Mesenteric fat pad (tissue), 1 donor: ENCODE measurements at regions not wholly inside any gene's neighbourhood (a gene's known extent, or its start where the extent isn't known, plus 50 kb on each side); places are given as distances from the start of the nearest gene placed in this dataset.
"Not testable (repeated sequence)": the region's sequence is repeated elsewhere in the genome, so short reads cannot be mapped to it uniquely, and the experiment has no call there.

Experiments used
- DNase-seq: peaks from one replicate; pipeline ENCODE4 v3.0.0-alpha.2; 2020; ENCODE audit warnings: low spot score
- donor health status: DM: yes; HTN: yes; CAD: no.

GRCh38 chrX:74251006-74251930 lies 52.7 kb upstream of the ZCCHC13 start:
- DNase-seq: no peak

DNA sequence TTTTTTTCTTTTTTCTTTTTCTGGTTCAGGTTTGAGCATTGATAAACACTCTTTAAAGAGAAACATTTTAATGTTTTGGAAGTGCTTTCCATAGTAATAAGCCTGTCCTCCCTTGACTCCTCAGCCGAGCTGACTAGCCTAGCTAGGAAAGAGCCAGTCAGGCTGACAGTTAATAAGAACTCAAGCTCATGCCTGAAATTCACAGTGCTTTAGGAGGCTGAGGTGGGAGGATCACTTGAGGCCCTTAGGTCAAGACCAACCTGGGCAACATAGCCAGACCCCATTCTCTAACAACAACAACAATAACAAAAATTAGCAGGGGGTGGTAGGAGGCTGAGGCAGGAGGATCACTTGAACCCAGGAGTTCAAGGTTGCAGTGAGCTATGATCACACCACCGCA lies 53.4 kb upstream of the ZCCHC13 start:
- no peak for DNase-seq

GRCh38 chrX:74249963-74250362 lies 54.0 kb upstream of the ZCCHC13 start:
- no peak for DNase-seq

DNA sequence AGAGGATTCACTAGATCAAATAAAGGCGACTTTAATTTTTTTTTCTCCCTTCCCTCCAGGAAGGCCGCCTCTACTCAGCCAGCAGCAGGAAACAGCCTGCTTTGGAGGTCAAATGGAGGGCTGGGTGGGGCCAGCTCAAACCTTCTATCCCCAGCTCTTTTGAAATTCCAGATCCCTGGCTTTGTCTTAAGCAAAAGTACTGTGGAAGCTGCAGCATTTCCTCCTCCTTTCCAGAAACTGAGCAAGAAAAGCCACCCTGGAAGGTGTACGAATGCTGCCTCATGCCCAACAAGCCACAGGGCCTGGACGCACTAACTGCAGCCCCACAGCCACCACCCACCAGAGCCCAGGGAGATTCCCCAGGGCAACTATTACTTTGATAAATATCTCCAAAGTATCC lies 55.1 kb upstream of the ZCCHC13 start:
- no peak for DNase-seq

DNA sequence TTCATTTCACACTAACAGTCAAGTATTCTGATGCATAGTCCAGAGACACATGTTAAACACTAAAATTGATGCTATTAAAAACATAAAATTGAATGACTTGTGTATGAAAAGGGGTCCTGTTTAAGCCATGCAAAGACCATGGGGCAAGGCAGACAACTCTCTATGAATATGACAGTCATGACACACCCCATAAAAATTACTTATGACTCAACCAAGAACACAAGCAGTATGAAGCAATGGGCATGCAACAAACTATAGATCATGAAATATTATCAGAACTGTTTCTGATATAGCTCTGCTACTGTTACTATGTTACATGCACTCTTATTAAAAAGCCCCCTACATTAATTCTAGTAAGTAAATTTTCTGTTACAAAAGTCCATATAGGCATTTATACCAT lies 57.5 kb upstream of the ZCCHC13 start:
- DNase-seq: no peak

- no peak for DNase-seq
Measured at GRCh38 chrX:74242484-74243138, 61.4 kb upstream of the ZCCHC13 start.

DNA sequence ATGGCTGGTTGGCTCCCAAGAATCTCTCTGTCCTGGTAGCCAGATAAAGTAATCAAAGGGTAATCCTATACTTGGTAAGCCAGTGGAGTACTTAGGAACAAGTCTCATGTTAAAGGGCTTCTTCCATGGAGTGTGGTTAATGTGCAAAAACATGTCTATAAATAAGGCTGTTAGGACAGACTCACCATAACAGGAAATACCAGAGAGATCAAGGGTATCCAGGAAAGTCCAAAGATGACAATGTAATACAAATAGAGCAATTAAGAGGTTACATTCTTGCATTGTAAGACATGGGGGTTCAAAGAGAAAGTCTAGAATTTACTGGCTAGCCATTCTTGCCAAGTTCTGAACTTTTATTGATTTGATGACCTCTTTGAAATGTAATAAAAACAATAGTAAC lies 61.9 kb upstream of the ZCCHC13 start:
- no peak for DNase-seq

DNA sequence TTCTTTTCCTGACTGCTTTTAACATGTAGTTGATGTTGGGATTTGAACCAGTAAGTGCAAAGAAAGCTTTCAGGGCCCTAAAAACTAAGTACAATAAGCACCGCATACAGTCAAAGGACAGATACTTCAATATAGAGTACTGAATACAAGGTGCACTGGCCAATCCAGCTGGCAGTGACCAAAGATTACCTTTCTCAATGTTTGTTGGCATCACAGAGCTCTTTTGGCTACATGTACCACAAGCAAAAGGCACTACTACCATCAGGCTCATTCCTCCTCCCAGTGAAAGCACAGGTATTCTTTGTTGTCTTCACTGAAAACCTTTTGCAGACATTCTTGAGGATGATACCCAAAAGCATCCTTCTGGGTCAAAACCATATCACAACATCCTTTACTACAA lies 65.2 kb upstream of the ZCCHC13 start:
- no peak for DNase-seq

DNA sequence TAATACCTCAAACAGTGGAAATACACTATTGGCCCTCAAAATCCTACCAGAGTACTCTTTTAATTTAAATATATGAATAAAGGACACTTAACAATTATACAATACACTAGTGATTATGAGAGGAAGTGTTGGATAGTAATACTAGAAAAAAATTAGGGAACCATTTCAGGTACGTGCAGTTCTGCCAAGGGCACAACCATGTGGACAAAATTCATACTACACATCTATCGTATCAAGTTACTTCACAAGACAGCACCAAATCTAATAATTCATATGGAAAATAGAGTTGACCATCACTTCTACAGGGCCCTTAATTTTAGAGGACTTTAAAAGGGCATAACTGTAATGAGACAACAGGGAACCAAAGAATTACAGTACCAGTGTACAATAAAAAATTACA lies 69.2 kb upstream of the ZCCHC13 start:
- DNase-seq: no peak

- DNase-seq: no peak
Measured at GRCh38 chrX:74232859-74233258, 71.1 kb upstream of the ZCCHC13 start.

GRCh38 chrX:74231625-74232024 lies 72.4 kb upstream of the ZCCHC13 start:
- no peak for DNase-seq

DNA sequence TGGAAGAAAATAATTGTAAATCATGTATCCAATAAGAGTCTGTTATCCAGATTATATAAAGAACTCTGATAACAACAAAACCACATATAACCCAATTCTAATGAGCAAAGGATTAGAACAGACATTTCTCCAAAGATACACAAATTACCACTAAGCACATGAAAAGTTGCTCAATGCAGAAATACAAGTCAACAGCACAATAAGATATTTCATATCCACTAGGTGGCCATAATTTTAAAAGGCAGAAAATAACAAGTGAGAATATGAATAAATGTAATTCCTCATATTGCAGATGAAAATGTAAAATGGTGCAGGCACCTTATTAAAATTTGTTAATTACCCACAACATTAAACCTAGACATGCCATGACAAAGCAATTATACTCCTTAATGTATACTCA lies 73.9 kb upstream of the ZCCHC13 start:
- DNase-seq: no peak

GRCh38 chrX:74225111-74225510 lies 78.9 kb upstream of the ZCCHC13 start:
- no peak for DNase-seq

GRCh38 chrX:74220277-74220676 lies 83.7 kb upstream of the ZCCHC13 start:
- no peak for DNase-seq

DNA sequence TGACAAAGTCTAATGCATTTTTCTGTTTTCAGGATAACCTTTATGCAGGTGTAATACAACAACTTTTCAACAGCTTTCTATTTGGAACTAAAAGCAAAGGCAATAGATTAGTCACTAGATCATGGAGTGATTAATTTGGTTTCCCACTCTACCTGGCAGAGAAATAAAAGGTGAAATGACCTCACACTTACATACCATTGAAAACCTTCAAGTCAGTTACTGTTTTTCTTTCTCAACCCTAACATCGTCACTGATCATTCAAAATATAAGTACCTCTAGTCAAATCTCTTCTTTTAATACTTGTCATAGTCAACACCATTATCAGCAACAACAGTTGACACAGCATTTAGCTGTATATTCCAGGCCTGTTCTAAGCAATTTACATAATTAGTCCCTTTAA lies 85.1 kb upstream of the ZCCHC13 start:
- no peak for DNase-seq

DNA sequence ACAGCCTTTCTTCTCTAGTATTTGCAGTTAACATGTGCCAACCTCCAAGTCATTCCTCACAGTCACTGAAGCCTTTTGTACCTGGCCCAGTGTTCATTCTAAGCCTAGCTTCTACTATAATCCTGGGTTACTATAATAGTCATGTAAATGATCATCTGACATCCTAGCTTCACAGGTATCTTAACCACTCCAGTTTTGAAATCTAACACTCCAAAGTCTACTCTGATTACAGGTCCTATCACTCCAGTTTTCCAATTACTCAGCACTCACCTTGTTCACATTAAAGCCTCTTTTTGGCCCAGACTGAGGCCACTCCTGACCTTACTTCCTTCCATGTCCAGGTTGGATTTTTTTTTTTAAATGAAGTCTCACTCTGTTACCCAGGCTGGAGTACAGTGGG lies 87.6 kb upstream of the ZCCHC13 start:
- no peak for DNase-seq

DNA sequence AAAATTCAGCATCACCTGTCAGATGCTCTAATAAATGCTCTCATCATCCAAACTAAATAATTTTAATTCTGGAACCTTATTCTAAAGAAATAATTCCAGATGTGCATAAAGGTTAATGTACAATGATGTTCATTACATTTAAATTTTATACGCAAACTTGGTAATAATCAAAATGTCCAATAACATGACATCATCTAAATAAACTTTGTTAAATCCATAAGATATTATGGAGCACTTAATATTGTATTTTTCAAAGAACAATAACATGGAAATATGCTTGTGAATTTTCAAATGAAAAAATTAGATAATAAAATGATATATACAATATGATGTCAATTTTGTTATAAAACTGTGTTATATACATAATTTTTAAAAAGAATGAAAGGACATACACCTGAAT lies 92.1 kb upstream of the ZCCHC13 start:
- DNase-seq: no peak

DNA sequence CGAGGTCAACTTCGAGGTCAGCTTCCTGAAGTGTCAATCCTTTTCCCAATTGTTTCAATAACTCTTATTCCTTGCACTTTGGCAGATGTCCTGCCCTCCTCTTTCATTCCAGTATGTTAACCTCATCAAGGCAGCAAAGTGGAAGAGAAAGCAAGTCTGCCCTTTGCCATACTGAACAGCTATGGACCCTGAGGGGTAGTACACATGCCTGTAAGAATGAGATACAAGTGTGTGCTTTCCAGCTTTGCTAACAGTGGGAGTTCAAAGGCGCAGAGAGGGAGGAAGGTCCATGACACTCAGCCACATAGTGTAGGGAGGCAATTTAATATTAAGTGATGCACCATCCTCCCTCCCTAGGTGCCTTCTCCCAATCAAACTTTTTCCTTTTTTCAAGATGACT lies 96.4 kb upstream of the ZCCHC13 start:
- no peak for DNase-seq

- no peak for DNase-seq
Measured at GRCh38 chrX:74195605-74196004, 108.4 kb upstream of the ZCCHC13 start.

GRCh38 chrX:74195120-74195519 lies 108.9 kb upstream of the ZCCHC13 start:
- no peak for DNase-seq

- no peak for DNase-seq
Measured at GRCh38 chrX:74187211-74187610, 116.8 kb upstream of the ZCCHC13 start.

GRCh38 chrX:74183047-74183446 lies 120.9 kb upstream of the ZCCHC13 start:
- DNase-seq: not testable (repeated sequence)

DNA sequence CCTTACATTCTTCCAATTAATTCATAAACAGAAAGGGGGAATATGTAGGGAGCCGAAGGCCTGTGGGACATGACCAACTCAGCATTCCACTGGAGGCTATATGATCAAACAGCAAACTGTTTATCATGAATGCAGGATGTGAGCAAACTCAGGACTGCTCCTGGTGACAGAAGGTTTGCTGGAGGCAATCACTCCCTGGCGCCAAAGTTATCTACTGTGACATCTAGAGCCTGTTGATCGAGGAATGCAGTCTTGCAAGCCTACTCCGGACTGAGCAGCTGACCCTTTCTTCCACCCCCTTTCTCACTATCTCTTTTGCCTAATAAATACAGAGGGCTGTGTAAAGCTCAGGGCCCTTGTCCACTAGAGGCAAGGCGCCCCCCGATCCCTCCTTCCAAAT lies 122.0 kb upstream of the ZCCHC13 start:
- DNase-seq: not testable (repeated sequence)
